T-cell (primary cell): ENCODE measurements at regions not wholly inside any gene's neighbourhood (a gene's known extent, or its start where the extent isn't known, plus 50 kb on each side); places are given as distances from the start of the nearest gene placed in this dataset.

Experiments used
- ATAC-seq, 4 experiments: fragments of 200-7000 bp in 3 of 4; fragments of 150-1000 bp in 1 of 4; cut with Tn5 transposase; replicated peaks in 1 of 4; 1 replicate in 3 of 4; 2 replicates in 1 of 4; pipeline ENCODE4 v1.10.0; 2021; ENCODE audit warnings: moderate library complexity in 3 of 4, mild to moderate bottlenecking in 2 of 4, moderate number of reproducible peaks in 1 of 4
- CTCF ChIA-PET, 2 donors: fragments of 300-600 bp; sonication (Branson Sonifier 250); formaldehyde crosslinking; loops; one replicate each; lab custom pipeline; 2022; ENCODE audit warnings: antibody characterized with exemption in 2 of 2; lab: Charles Lee
- POLR2A ChIA-PET, 2 donors: fragments of 300-600 bp; sonication (Branson Sonifier 250); formaldehyde crosslinking; loops; one replicate each; lab custom pipeline; 2022; ENCODE audit warnings: antibody characterized with exemption in 2 of 2; lab: Charles Lee
- DNase-seq, 35 experiments: peaks; one replicate each; pipeline versions ENCODE4 v3.0.0 to v3.0.0-alpha.2; 2013 to 2023
- H3K27ac ChIP-seq: one replicate; pipeline ENCODE4 v1.5.1; 2013; ENCODE audit warnings: low read length
- H3K27me3 ChIP-seq, 2 experiments: replicated peaks in 1 of 2; 1 replicate in 1 of 2; 2 replicates in 1 of 2; pipeline versions ENCODE4 v1.6.1 to v1.7.0; 2013; ENCODE audit warnings: low read length in 1 of 2, mixed read lengths in 1 of 2; ENCODE audit not compliant: control insufficient read depth in 2 of 2, insufficient read depth in 2 of 2; ENCODE audit errors: extremely low read depth in 1 of 2
- H3K36me3 ChIP-seq, 2 donors: 1 replicate in 1 of 2; 2 replicates in 1 of 2; pipeline versions ENCODE4 v1.6.1 to v1.7.0; 2013; ENCODE audit warnings: low read length in 1 of 2; ENCODE audit not compliant: control insufficient read depth in 2 of 2, insufficient read depth in 1 of 2; ENCODE audit errors: extremely low read depth in 1 of 2
- H3K4me1 ChIP-seq, 2 experiments: 1 replicate in 1 of 2; 2 replicates in 1 of 2; pipeline versions ENCODE4 v1.6.1 to v1.7.0; 2013; ENCODE audit warnings: low read length in 2 of 2, mixed read lengths in 1 of 2; ENCODE audit not compliant: insufficient read depth in 2 of 2, control insufficient read depth in 1 of 2; ENCODE audit errors: extremely low read depth in 1 of 2
- H3K4me3 ChIP-seq, 2 donors: 1 replicate in 1 of 2; 2 replicates in 1 of 2; pipeline versions ENCODE4 v1.5.1 to v1.7.0; 2013; ENCODE audit warnings: mild to moderate bottlenecking in 2 of 2, low read length in 1 of 2, moderate library complexity in 1 of 2; ENCODE audit not compliant: control insufficient read depth in 1 of 2; ENCODE audit errors: extremely low read depth in 1 of 2
- H3K9me3 ChIP-seq: 2 replicates; pipeline ENCODE4 v1.7.0; 2013
- H3K27ac Mint-ChIP-seq, 2 donors: one replicate each; pipeline ENCODE4 v1.8.0; 2020 to 2021; ENCODE audit warnings: mild to moderate bottlenecking in 2 of 2, mixed read lengths in 2 of 2
- H3K27me3 Mint-ChIP-seq, 2 donors: one replicate each; pipeline ENCODE4 v1.8.0; 2021 to 2022; ENCODE audit warnings: mixed read lengths in 2 of 2
- H3K36me3 Mint-ChIP-seq: one replicate; pipeline ENCODE4 v1.8.0; 2021; ENCODE audit warnings: mixed read lengths
- H3K4me1 Mint-ChIP-seq, 3 donors: one replicate each; pipeline ENCODE4 v1.8.0; 2020 to 2022; ENCODE audit warnings: mixed read lengths in 3 of 3, mild to moderate bottlenecking in 1 of 3
- H3K4me3 Mint-ChIP-seq, 3 donors: one replicate each; pipeline ENCODE4 v1.8.0; 2020 to 2022; ENCODE audit warnings: mild to moderate bottlenecking in 3 of 3, mixed read lengths in 3 of 3, moderate library complexity in 3 of 3
- H3K9me3 Mint-ChIP-seq, 3 donors: one replicate each; pipeline ENCODE4 v1.8.0; 2020 to 2022; ENCODE audit warnings: mixed read lengths in 3 of 3
- WGBS: methylation state at CpG from one replicate; pipeline ENCODE4 v1.1.5; 2013; ENCODE audit warnings: missing lambda C conversion rate; ENCODE audit not compliant: insufficient coverage; 5-methylcytosine and 5-hydroxymethylcytosine counted together

DNA sequence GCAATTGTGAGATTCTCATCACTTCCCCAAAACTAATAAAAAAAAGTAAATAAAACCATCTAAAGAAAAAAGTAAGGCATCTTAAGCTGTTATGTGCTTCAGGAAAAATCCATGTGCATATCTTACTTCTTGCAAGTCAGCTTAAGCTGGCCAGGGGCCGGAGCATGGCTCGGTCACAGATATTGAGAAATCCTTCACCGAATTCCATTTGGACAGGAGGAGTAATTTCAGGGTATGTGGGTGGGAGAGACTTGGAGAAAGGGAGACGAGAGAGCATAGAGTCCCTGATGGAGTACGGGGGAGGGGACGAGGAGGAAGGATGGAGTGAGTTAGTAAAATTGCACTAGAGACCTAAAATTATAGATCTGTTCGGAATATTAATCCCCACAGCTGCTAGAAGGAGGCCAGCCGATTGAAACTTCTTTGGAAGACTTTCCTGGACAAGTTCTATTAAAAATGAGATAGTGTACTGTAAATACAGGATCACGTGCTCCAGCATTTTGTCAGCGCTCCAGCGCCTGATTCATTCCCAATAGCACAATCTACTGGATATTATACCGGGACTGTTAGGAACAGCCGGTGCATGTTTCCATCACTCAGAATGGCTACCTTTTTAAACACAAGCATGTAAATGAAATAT is 438.5 kb downstream of the ZNF516 start:
- POLR2A ChIA-PET: interaction anchor here in 1 of 2 donors (0.6 kb wide), 1 partner anchor 817 kb away, joined by 5 read pairs; no protein-coding TSS in a partner anchor
- 90% methylated on average over 9 of the region's 13 CpGs for WGBS
- no peaks in the 10 kb centered on the region for H3K4me1 Mint-ChIP-seq
- Histone ChIP-seq H3K27ac (no peak overlapping the region), H3K4me1 (no peaks in the 10 kb centered on the region), H3K36me3 (no peaks in the 10 kb centered on the region), H3K27me3 (no peaks in the 10 kb centered on the region), H3K9me3 (no peaks in the 10 kb centered on the region), H3K4me3 (no peak overlapping the region)
- H3K36me3 Mint-ChIP-seq: no peaks in the 10 kb centered on the region
- no peak overlapping the region for H3K27ac Mint-ChIP-seq
- H3K9me3 Mint-ChIP-seq: no peaks in the 10 kb centered on the region
- ATAC-seq (no peak), DNase-seq (no peak)
- peaks cover 0 to 4% of the 10 kb centered on the region in 2 donors for H3K27me3 Mint-ChIP-seq
- CTCF ChIA-PET: no interaction called here
- no peak overlapping the region for H3K4me3 Mint-ChIP-seq

GRCh38 chr18:76055578-76055977 is 439.5 kb downstream of the ZNF516 start:
- no peaks in the 10 kb centered on the region for H3K4me1 Mint-ChIP-seq
- Histone ChIP-seq H3K4me3 (no peak overlapping the region), H3K9me3 (no peaks in the 10 kb centered on the region), H3K27me3 (no peaks in the 10 kb centered on the region), H3K36me3 (no peaks in the 10 kb centered on the region), H3K27ac (no peak overlapping the region), H3K4me1 (no peaks in the 10 kb centered on the region)
- H3K36me3 Mint-ChIP-seq: no peaks in the 10 kb centered on the region
- ChIA-PET POLR2A (no interaction called here), CTCF (no interaction called here)
- peaks cover 0 to 4% of the 10 kb centered on the region in 2 donors for H3K27me3 Mint-ChIP-seq
- no peak overlapping the region for H3K4me3 Mint-ChIP-seq
- no peak overlapping the region for H3K27ac Mint-ChIP-seq
- no peak for DNase-seq
- H3K9me3 Mint-ChIP-seq: no peaks in the 10 kb centered on the region
- WGBS: 91% methylated on average over 5 of the region's 9 CpGs
- no peak for ATAC-seq

DNA sequence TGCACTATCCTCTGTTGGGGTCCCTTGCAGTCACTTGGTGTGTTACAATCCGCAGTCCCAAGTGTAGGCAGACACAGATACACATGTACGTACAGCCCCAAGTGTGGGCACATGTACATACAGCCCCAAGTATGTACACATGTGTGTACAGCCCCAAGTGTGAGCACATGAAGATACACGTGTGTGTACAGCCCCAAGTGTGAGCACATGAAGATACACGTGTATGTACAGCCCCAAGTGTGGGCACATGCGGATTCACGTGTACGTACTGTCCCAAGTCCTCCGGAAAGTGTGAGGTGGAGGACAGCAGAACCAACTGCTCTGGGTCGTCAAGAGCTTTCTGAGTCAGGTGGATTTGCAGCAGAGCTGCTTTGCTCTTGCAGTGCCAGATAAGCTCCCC is 440.0 kb downstream of the ZNF516 start:
- H3K4me3 Mint-ChIP-seq: no peak overlapping the region
- no peaks in the 10 kb centered on the region for H3K4me1 Mint-ChIP-seq
- ChIA-PET POLR2A (no interaction called here), CTCF (no interaction called here)
- no peaks in the 10 kb centered on the region for H3K27me3 ChIP-seq
- DNase-seq: no peak
- no peak for ATAC-seq
- WGBS: 84% methylated on average over 9 of the region's 9 CpGs
- H3K27ac ChIP-seq: no peak overlapping the region
- no peaks in the 10 kb centered on the region for H3K9me3 ChIP-seq
- H3K9me3 Mint-ChIP-seq: no peaks in the 10 kb centered on the region
- no peak overlapping the region for H3K27ac Mint-ChIP-seq
- H3K4me3 ChIP-seq: no peak overlapping the region
- no peaks in the 10 kb centered on the region for H3K36me3 Mint-ChIP-seq
- no peaks in the 10 kb centered on the region for H3K36me3 ChIP-seq
- peaks cover 0 to 4% of the 10 kb centered on the region in 2 donors for H3K27me3 Mint-ChIP-seq
- H3K4me1 ChIP-seq: no peaks in the 10 kb centered on the region

DNA sequence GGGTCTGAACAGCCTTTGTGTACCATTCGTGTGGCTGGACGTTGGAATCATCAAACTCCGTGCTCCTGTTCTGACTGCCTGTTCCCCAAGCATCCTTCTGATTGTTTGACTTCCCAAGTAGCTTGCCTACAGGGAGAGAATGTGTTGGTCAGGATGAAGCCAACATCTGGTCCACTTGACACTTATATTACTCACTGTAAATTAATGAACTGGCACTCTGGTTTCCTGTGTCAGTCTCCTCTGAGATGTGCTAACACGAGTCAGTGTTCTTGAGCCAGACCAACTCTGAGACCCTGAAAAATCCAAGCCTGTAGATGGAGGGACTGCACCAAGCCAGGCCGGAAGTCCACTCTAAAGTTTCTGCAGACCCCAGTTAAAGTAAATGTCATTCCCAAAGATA is 440.9 kb downstream of the ZNF516 start:
- Histone ChIP-seq H3K4me1 (no peaks in the 10 kb centered on the region), H3K27ac (no peak overlapping the region), H3K4me3 (no peak overlapping the region), H3K27me3 (no peaks in the 10 kb centered on the region), H3K36me3 (no peaks in the 10 kb centered on the region), H3K9me3 (no peaks in the 10 kb centered on the region)
- CTCF ChIA-PET: no interaction called here
- H3K27me3 Mint-ChIP-seq: peaks cover 0 to 4% of the 10 kb centered on the region in 2 donors
- no peaks in the 10 kb centered on the region for H3K36me3 Mint-ChIP-seq
- no peaks in the 10 kb centered on the region for H3K4me1 Mint-ChIP-seq
- no peak overlapping the region for H3K27ac Mint-ChIP-seq
- H3K9me3 Mint-ChIP-seq: no peaks in the 10 kb centered on the region
- WGBS: 46% methylated on average over 3 of the region's 5 CpGs
- POLR2A ChIA-PET: no interaction called here
- no peak for ATAC-seq
- no peak for DNase-seq
- H3K4me3 Mint-ChIP-seq: no peak overlapping the region

DNA sequence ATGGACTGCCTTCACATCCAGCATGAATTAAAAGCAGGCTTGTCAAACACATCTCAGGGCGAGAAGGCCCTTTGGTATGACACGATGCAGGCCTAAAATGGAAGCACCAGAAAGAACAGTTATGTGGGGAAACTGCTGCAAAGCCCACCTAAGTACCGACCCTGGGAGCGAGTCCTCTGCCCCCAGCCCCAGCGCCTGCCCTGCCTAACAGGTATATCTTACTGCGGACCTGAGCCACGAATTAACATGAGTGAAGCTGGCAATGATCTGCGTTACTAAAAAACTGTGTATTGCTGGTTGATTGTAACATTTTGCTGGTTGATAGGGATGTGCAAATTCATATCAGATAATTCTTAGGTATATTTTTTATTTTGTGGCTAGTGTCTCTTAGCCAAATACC is 441.5 kb downstream of the ZNF516 start:
- H3K36me3 ChIP-seq: no peaks in the 10 kb centered on the region
- CTCF ChIA-PET: no interaction called here
- H3K4me1 ChIP-seq: no peaks in the 10 kb centered on the region
- no peaks in the 10 kb centered on the region for H3K36me3 Mint-ChIP-seq
- DNase-seq: no peak
- no peaks in the 10 kb centered on the region for H3K27me3 Mint-ChIP-seq
- H3K9me3 Mint-ChIP-seq: no peaks in the 10 kb centered on the region
- no peaks in the 10 kb centered on the region for H3K4me1 Mint-ChIP-seq
- no peaks in the 10 kb centered on the region for H3K27me3 ChIP-seq
- no peak overlapping the region for H3K4me3 Mint-ChIP-seq
- no peak overlapping the region for H3K27ac ChIP-seq
- ATAC-seq: no peak
- 100% methylated on average over 3 of the region's 8 CpGs for WGBS
- H3K4me3 ChIP-seq: no peak overlapping the region
- no peak overlapping the region for H3K27ac Mint-ChIP-seq
- POLR2A ChIA-PET: no interaction called here
- no peaks in the 10 kb centered on the region for H3K9me3 ChIP-seq

DNA sequence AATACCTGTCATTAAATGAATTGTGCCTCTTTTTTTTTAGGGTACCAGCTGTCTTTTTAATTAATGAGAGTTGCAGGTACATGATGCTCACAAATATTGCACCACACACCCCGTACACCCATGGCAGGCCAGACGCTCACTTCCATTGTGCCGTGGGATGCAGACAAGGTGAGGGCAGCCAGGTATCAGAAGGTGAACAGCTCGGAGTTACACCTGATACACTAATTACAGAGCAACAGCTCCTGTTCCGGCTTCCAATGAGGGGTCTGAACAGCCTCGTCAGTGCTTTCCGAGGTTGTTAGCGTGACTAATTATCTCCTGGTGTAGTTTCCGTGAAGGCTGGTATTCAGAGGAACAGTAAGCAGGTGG is 442.8 kb downstream of the ZNF516 start:
- Mint-ChIP-seq H3K9me3 (no peaks in the 10 kb centered on the region), H3K27ac (no peak overlapping the region), H3K36me3 (no peaks in the 10 kb centered on the region), H3K4me1 (no peaks in the 10 kb centered on the region), H3K4me3 (no peak overlapping the region), H3K27me3 (no peaks in the 10 kb centered on the region)
- H3K4me1 ChIP-seq: no peaks in the 10 kb centered on the region
- no peaks in the 10 kb centered on the region for H3K36me3 ChIP-seq
- H3K9me3 ChIP-seq: no peaks in the 10 kb centered on the region
- H3K27ac ChIP-seq: no peak overlapping the region
- no peaks in the 10 kb centered on the region for H3K27me3 ChIP-seq
- ATAC-seq (no peak), DNase-seq (no peak)
- 90% methylated on average over 6 of the region's 9 CpGs for WGBS
- ChIA-PET POLR2A (no interaction called here), CTCF (no interaction called here)
- no peak overlapping the region for H3K4me3 ChIP-seq
